ENCODE measurements at regions not wholly inside any gene's neighbourhood (a gene's known extent, or its start where the extent isn't known, plus 50 kb on each side); places are given as distances from the start of the nearest gene placed in this dataset.

- BruUV-seq (replicated peaks): no TSS peak
- no peak overlapping the region for H2AFZ ChIP-seq (ENCODE audit: low read depth, low read length)
- no peaks in the 10 kb centered on the region for H4K20me1 ChIP-seq (replicated peaks; ENCODE audit: control insufficient read depth, extremely low read depth, insufficient read depth, low read length)
- no peak overlapping the region for H3K9ac ChIP-seq (replicated peaks; ENCODE audit: extremely low read depth, insufficient read depth, low read length)
- no peaks in the 10 kb centered on the region for H3K79me2 ChIP-seq (ENCODE audit: control insufficient read depth, insufficient read depth, low read length)
- no peak for FAIRE-seq
- intact Hi-C loops (cut with micrococcal nuclease) (no loop called here), dilution Hi-C loops (cut with MboI; ENCODE audit: extremely low pct_ligation_motif_present, low sequenced_read_pairs) (no loop called here)
- no peak overlapping the region for H3K4me3 ChIP-seq (replicated peaks in 1 of 3; ENCODE audit: insufficient read depth in 1 of 3, low read depth in 1 of 3, low read length in 3 of 3)
- no peaks in the 10 kb centered on the region for H3K9me1 ChIP-seq (replicated peaks; ENCODE audit: control insufficient read depth, extremely low read depth, insufficient read depth, low read length)
- ChIA-PET POLR2A (no interaction called here), CTCF (no interaction called here)
- no peaks in the 10 kb centered on the region for H3K36me3 ChIP-seq (ENCODE audit: control insufficient read depth in 2 of 2, extremely low read depth in 1 of 2, insufficient read depth in 2 of 2, low read length in 2 of 2)
- no peak overlapping the region for H3K4me2 ChIP-seq (ENCODE audit: insufficient read depth, low read length)
- H3K9me3 ChIP-seq (replicated peaks; ENCODE audit: control insufficient read depth, insufficient read depth, low read length): peaks cover 10% of the 10 kb centered on the region
- DNase-seq (ENCODE audit: low read depth, low spot score): no peak
- no peaks in the 10 kb centered on the region for H3K27me3 ChIP-seq (ENCODE audit: control insufficient read depth in 2 of 2, insufficient read depth in 2 of 2, low read length in 2 of 2)
- no peak overlapping the region for H3K27ac ChIP-seq (ENCODE audit: insufficient read depth, low read depth, low read length)
- TF ChIP-seq CTCF (IDR thresholded peaks at IDR 0.05; ENCODE audit: extremely low read depth in 1 of 2, insufficient read depth in 1 of 2, low read depth in 1 of 2, low read length in 2 of 2) (no peak), GATA2 (IDR thresholded peaks at IDR 0.05; ENCODE audit: insufficient read depth, insufficient read length, low read depth, low read length) (no peak), MAX (IDR thresholded peaks at IDR 0.05; ENCODE audit: insufficient read depth, insufficient read length) (no peak), JUN (IDR thresholded peaks at IDR 0.05; ENCODE audit: borderline replicate concordance, insufficient read depth, insufficient read length, low read depth) (no peak), FOS (IDR thresholded peaks at IDR 0.05; ENCODE audit: borderline replicate concordance, insufficient read depth, low read length) (no peak), POLR2A (IDR thresholded peaks at IDR 0.05; ENCODE audit: low read depth, low read length) (no peak), POLR2AphosphoS5 (IDR thresholded peaks at IDR 0.05; ENCODE audit: insufficient read depth, low read depth, low read length) (no peak), EZH2 (IDR thresholded peaks at IDR 0.05; ENCODE audit: borderline replicate concordance, low read depth, low read length, severe bottlenecking) (no peak), MYC (IDR thresholded peaks at IDR 0.05; ENCODE audit: low read depth, low read length) (no peak)
- no peaks in the 10 kb centered on the region for H3K4me1 ChIP-seq (ENCODE audit: control insufficient read depth, extremely low read depth, insufficient read depth, low read length)
These were observed 76.2 kb upstream of the KAZN start for GRCh38 chr1:14522077-14522925.
